IMR-90 (cell line): ENCODE measurements at regions not wholly inside any gene's neighbourhood (a gene's known extent, or its start where the extent isn't known, plus 50 kb on each side); places are given as distances from the start of the nearest gene placed in this dataset.

Experiments used
- ATAC-seq: fragments of 200-7000 bp; cut with Tn5 transposase; 2 replicates; pipeline ENCODE4 v1.9.1; 2020; ENCODE audit warnings: low read depth, mild to moderate bottlenecking, moderate library complexity
- BruUV-seq: library from RNA; stranded (reverse); fragments of 400-500 nt; replicated peaks from 2 replicates; lab custom pipeline; 2021; lab: Mats Ljungman, UMichigan
- CTCF ChIA-PET: fragments of 300-600 bp; formaldehyde crosslinking; extraction: SDS; loops from one replicate; lab custom pipeline; 2021; ENCODE audit warnings: antibody characterized with exemption; lab: Yijun Ruan, JAX
- POLR2A ChIA-PET: fragments of 300-600 bp; sonication (Branson Sonifier 250); formaldehyde crosslinking; loops from one replicate; lab custom pipeline; 2022; ENCODE audit warnings: antibody characterized with exemption; ENCODE audit not compliant: unreplicated experiment; lab: Charles Lee
- DNase-seq: peaks from one replicate; pipeline ENCODE4 v3.0.0; 2013
- H2AFZ ChIP-seq: replicated peaks from 2 replicates; pipeline ENCODE3; 2013; ENCODE audit warnings: low read length, mild to moderate bottlenecking; ENCODE audit not compliant: poor library complexity
- H2AK5ac ChIP-seq: 2 replicates; pipeline ENCODE4 v1.6.1; 2013; ENCODE audit warnings: low read depth, low read length, inconsistent platforms
- H2AK9ac ChIP-seq: replicated peaks from 2 replicates; pipeline ENCODE3; 2013; ENCODE audit warnings: mild to moderate bottlenecking, low read depth, low read length, moderate library complexity; ENCODE audit not compliant: poor library complexity
- H2BK120ac ChIP-seq: 2 replicates; pipeline ENCODE4 v1.6.1; 2013; ENCODE audit warnings: low read depth, low read length, inconsistent platforms
- H2BK15ac ChIP-seq: 3 replicates; pipeline ENCODE4 v1.6.1; 2013; ENCODE audit warnings: low read depth, low read length, inconsistent platforms
- H2BK20ac ChIP-seq: 2 replicates; pipeline ENCODE4 v1.6.1; 2013; ENCODE audit warnings: low read depth, mild to moderate bottlenecking, inconsistent platforms, low read length, moderate library complexity
- H2BK5ac ChIP-seq: 2 replicates; pipeline ENCODE4 v1.6.1; 2013; ENCODE audit warnings: mild to moderate bottlenecking, low read depth, low read length, inconsistent platforms; ENCODE audit not compliant: poor library complexity, severe bottlenecking
- H3K14ac ChIP-seq: replicated peaks from 2 replicates; pipeline ENCODE4 v1.6.1; 2013; ENCODE audit warnings: low read depth, low read length, inconsistent platforms
- H3K18ac ChIP-seq: 2 replicates; pipeline ENCODE4 v1.6.1; 2013; ENCODE audit warnings: low read depth, low read length, control low read depth
- H3K23ac ChIP-seq: 2 replicates; pipeline ENCODE4 v1.6.1; 2013; ENCODE audit warnings: low read depth, low read length, inconsistent platforms
- H3K27ac ChIP-seq: 2 replicates; pipeline ENCODE4 v1.5.1; 2013; ENCODE audit warnings: mild to moderate bottlenecking, control low read depth, low read length; ENCODE audit not compliant: insufficient read depth
- H3K27me3 ChIP-seq: 2 replicates; pipeline ENCODE4 v1.6.1; 2013; ENCODE audit warnings: low read length; ENCODE audit not compliant: control insufficient read depth, insufficient read depth
- H3K36me3 ChIP-seq: 2 replicates; pipeline ENCODE4 v1.6.1; 2013; ENCODE audit warnings: low read length, mixed read lengths; ENCODE audit not compliant: control insufficient read depth, insufficient read depth
- H3K4ac ChIP-seq: 2 replicates; pipeline ENCODE4 v1.6.1; 2013; ENCODE audit warnings: low read depth, low read length, inconsistent platforms
- H3K4me1 ChIP-seq: 2 replicates; pipeline ENCODE4 v1.6.1; 2013; ENCODE audit warnings: low read length, mixed read lengths; ENCODE audit not compliant: control insufficient read depth, insufficient read depth
- H3K4me2 ChIP-seq: 2 replicates; pipeline ENCODE4 v1.6.1; 2013; ENCODE audit warnings: low read depth, mild to moderate bottlenecking, control low read depth, low read length, moderate library complexity
- H3K4me3 ChIP-seq: 2 replicates; pipeline ENCODE4 v1.5.1; 2013; ENCODE audit warnings: low read depth, mild to moderate bottlenecking, control low read depth, low read length, moderate library complexity; ENCODE audit not compliant: insufficient read depth
- H3K56ac ChIP-seq: 2 replicates; pipeline ENCODE4 v1.6.1; 2013; ENCODE audit warnings: low read length, inconsistent platforms; ENCODE audit not compliant: insufficient read depth; ENCODE audit errors: extremely low read depth
- H3K79me1 ChIP-seq, 2 experiments: 2 replicates each; pipeline ENCODE4 v1.6.1; 2013; ENCODE audit warnings: low read length in 2 of 2, inconsistent platforms in 1 of 2, low read depth in 1 of 2
- H3K9ac ChIP-seq: 2 replicates; pipeline ENCODE4 v1.6.1; 2013; ENCODE audit warnings: low read depth, low read length, control low read depth
- H3K9me1 ChIP-seq: 2 replicates; pipeline ENCODE4 v1.6.1; 2013; ENCODE audit warnings: low read length, inconsistent platforms; ENCODE audit not compliant: insufficient read depth
- H3K9me3 ChIP-seq: 2 replicates; pipeline ENCODE4 v1.6.1; 2013; ENCODE audit warnings: low read length; ENCODE audit not compliant: control insufficient read depth, insufficient read depth
- H4K20me1 ChIP-seq: 2 replicates; pipeline ENCODE4 v1.6.1; 2013; ENCODE audit warnings: low read length, inconsistent platforms; ENCODE audit not compliant: insufficient read depth
- H4K5ac ChIP-seq: 2 replicates; pipeline ENCODE4 v1.6.1; 2013; ENCODE audit warnings: mild to moderate bottlenecking, low read depth, low read length, control low read depth
- H4K8ac ChIP-seq, 2 experiments: 2 replicates each; pipeline ENCODE4 v1.6.1; 2013; ENCODE audit warnings: low read depth in 2 of 2, low read length in 2 of 2, control low read depth in 1 of 2, inconsistent platforms in 1 of 2
- H4K91ac ChIP-seq: 2 replicates; pipeline ENCODE4 v1.6.1; 2013; ENCODE audit warnings: low read depth, low read length, inconsistent platforms; ENCODE audit not compliant: insufficient read depth
- BHLHE40 ChIP-seq: fragments of 150-350 bp; IDR thresholded peaks from 2 replicates; pipeline ENCODE4 v1.6.1; 2016; ENCODE audit warnings: mild to moderate bottlenecking, low read depth, low read length
- CEBPB ChIP-seq: IDR thresholded peaks from 2 replicates; pipeline ENCODE4 v1.6.1; 2012; ENCODE audit warnings: low read depth, low read length, improper control_type of control experiment
- CHD1 ChIP-seq: IDR thresholded peaks from 2 replicates; pipeline ENCODE4 v1.6.1; 2012; ENCODE audit warnings: low read depth, low read length, improper control_type of control experiment
- CTCF ChIP-seq: conservative IDR thresholded peaks from 2 replicates; pipeline ENCODE4 v1.5.1; 2012; ENCODE audit warnings: mild to moderate bottlenecking, low read depth, low read length, improper control_type of control experiment
- ELK1 ChIP-seq: fragments of 150-350 bp; IDR thresholded peaks from 2 replicates; pipeline ENCODE4 v1.6.1; 2016; ENCODE audit warnings: low read depth, mild to moderate bottlenecking, low read length, moderate library complexity, borderline replicate concordance
- FOS ChIP-seq: fragments of 150-350 bp; IDR thresholded peaks from 2 replicates; pipeline ENCODE4 v1.6.1; 2016; ENCODE audit warnings: low read depth, low read length
- MAFK ChIP-seq: IDR thresholded peaks from 2 replicates; pipeline ENCODE4 v1.6.1; 2012; ENCODE audit warnings: low read depth, low read length, improper control_type of control experiment
- MAZ ChIP-seq: IDR thresholded peaks from 2 replicates; pipeline ENCODE4 v1.6.1; 2012; ENCODE audit warnings: low read depth, mild to moderate bottlenecking, low read length, improper control_type of control experiment, moderate library complexity, borderline replicate concordance
- MXI1 ChIP-seq: IDR thresholded peaks from 2 replicates; pipeline ENCODE4 v1.6.1; 2012; ENCODE audit warnings: low read depth, mild to moderate bottlenecking, low read length, moderate library complexity, borderline replicate concordance
- NFE2L2 ChIP-seq: fragments of 150-350 bp; IDR thresholded peaks from 2 replicates; pipeline ENCODE4 v1.6.1; 2016; ENCODE audit warnings: low read depth, mild to moderate bottlenecking, low read length
- POLR2A ChIP-seq: IDR thresholded peaks from 2 replicates; pipeline ENCODE4 v1.6.1; 2012; ENCODE audit warnings: mild to moderate bottlenecking, low read depth, low read length
- RAD21 ChIP-seq: IDR thresholded peaks from 2 replicates; pipeline ENCODE4 v1.6.1; 2012; ENCODE audit warnings: low read length, improper control_type of control experiment
- RCOR1 ChIP-seq: IDR thresholded peaks from 2 replicates; pipeline ENCODE4 v1.6.1; 2012; ENCODE audit warnings: mild to moderate bottlenecking, low read length, improper control_type of control experiment; ENCODE audit not compliant: insufficient replicate concordance
- RFX5 ChIP-seq: IDR thresholded peaks from 2 replicates; pipeline ENCODE4 v1.8.0; 2012; ENCODE audit warnings: low read depth, mild to moderate bottlenecking, low read length, moderate library complexity
- SMC3 ChIP-seq: fragments of 150-350 bp; IDR thresholded peaks from 2 replicates; pipeline ENCODE4 v1.6.1; 2016; ENCODE audit warnings: low read depth, mild to moderate bottlenecking, antibody characterized with exemption, low read length, moderate library complexity
- USF2 ChIP-seq: fragments of 150-350 bp; IDR thresholded peaks from 2 replicates; pipeline ENCODE4 v1.6.1; 2017; ENCODE audit warnings: mild to moderate bottlenecking, antibody characterized with exemption, low read length, low read depth
- dilution Hi-C: fragments of 300-500 bp; cut with HindIII; formaldehyde crosslinking; loops from one replicate; pipeline ENCODE4 v1.14.3; 2018; ENCODE audit warnings: low sequenced_read_pairs; ENCODE audit not compliant: unreplicated experiment
- in situ Hi-C: fragments of 300-500 bp; cut with MboI; formaldehyde crosslinking; loops from 3 replicates; pipeline ENCODE4 v1.14.3; 2019; ENCODE audit warnings: low sequenced_read_pairs, inconsistent platforms, mixed read lengths
- intact Hi-C: fragments of 100-400 bp; cut with micrococcal nuclease; formaldehyde crosslinking; loops from 2 replicates; pipeline ENCODE4 v1.10.0; 2022

GRCh38 chr11:103602840-103603239 is 433.6 kb upstream of the DDI1 start:
- H2AFZ ChIP-seq, result no peak overlapping the region

More at GRCh38 chr11:103602840-103603239, 433.6 kb upstream of the DDI1 start:
- in situ Hi-C loops, result no loop called here
- Histone ChIP-seq H2BK15ac (no peak overlapping the region; the same call in 2 of the 3 replicates), H3K9ac (no peak overlapping the region), H2BK120ac (no peak overlapping the region), H2BK5ac (no peak overlapping the region), H3K79me1 (no peaks in the 10 kb centered on the region), H4K20me1 (no peaks in the 10 kb centered on the region), H3K36me3 (no peaks in the 10 kb centered on the region), H4K5ac (no peak overlapping the region), H3K14ac (no peak overlapping the region), H2AK9ac (no peak overlapping the region), H4K8ac (no peak overlapping the region), H2BK20ac (no peak overlapping the region), H3K18ac (no peak overlapping the region), H3K56ac (no peak overlapping the region), H3K4me1 (no peaks in the 10 kb centered on the region), H3K4me3 (no peak overlapping the region), H3K4me2 (no peak overlapping the region), H4K91ac (no peak overlapping the region; the same call in 1 of the 2 replicates), H3K27me3 (no peaks in the 10 kb centered on the region), H3K23ac (no peak overlapping the region), H3K9me1 (no peaks in the 10 kb centered on the region), H3K9me3 (no peaks in the 10 kb centered on the region), H3K27ac (no peak overlapping the region), H2AK5ac (no peak overlapping the region), H3K4ac (no peak overlapping the region)
- BruUV-seq, result no TSS peak
- DNase-seq (no peak), ATAC-seq (no peak)
- POLR2A ChIA-PET, result no interaction called here
- TF ChIP-seq CHD1 (no peak), SMC3 (no peak), RAD21 (no peak), CTCF (no peak), BHLHE40 (no peak), MAZ (no peak), RCOR1 (no peak), USF2 (no peak), FOS (no peak), MAFK (no peak), ELK1 (no peak), POLR2A (no peak), MXI1 (no peak), RFX5 (no peak), NFE2L2 (no peak), CEBPB (no peak)
- CTCF ChIA-PET, result interaction anchor here (0.9 kb wide), 1 partner anchor 494 kb away, joined by 3 read pairs; the partner anchor contains the start of gene DYNC2H1
- intact Hi-C loops, result loop anchor here (5.0 to 10.0 kb wide), 2 partner anchors 322 to 496 kb away; partner anchors contain the start of gene DYNC2H1
- dilution Hi-C loops, result no loop called here
